Tibial nerve (tissue), 4 donors: ENCODE measurements at regions not wholly inside any gene's neighbourhood (a gene's known extent, or its start where the extent isn't known, plus 50 kb on each side); places are given as distances from the start of the nearest gene placed in this dataset.

ENCODE experiments used
- CTCF ChIP-seq, 5 experiments: fragments of 200-600 bp in 3 of 5; fragments of 450-650 bp in 2 of 5; sonication (generic) in 3 of 5; IDR thresholded peaks; one replicate each; pipeline ENCODE4 v1.5.1; 2016 to 2019; ENCODE audit warnings: antibody characterized with exemption in 5 of 5, mild to moderate bottlenecking in 3 of 5, moderate library complexity in 2 of 5
- EP300 ChIP-seq, 2 donors: sonication (generic); formaldehyde crosslinking; IDR thresholded peaks; one replicate each; pipeline ENCODE4 v1.6.1; 2017; ENCODE audit warnings: antibody characterized with exemption in 2 of 2, mild to moderate bottlenecking in 1 of 2
- POLR2A ChIP-seq, 2 donors: fragments of 450-650 bp; IDR thresholded peaks; one replicate each; pipeline ENCODE4 v1.6.1; 2017; ENCODE audit warnings: antibody characterized with exemption in 2 of 2, mild to moderate bottlenecking in 2 of 2, moderate library complexity in 2 of 2

- TF ChIP-seq CTCF (IDR thresholded peaks at IDR 0.05) (no peak), POLR2A (IDR thresholded peaks at IDR 0.05) (no peak), EP300 (IDR thresholded peaks at IDR 0.05) (no peak)
Observed at GRCh38 chr1:106836708-106837107, 219.8 kb upstream of the PRMT6 start.
